ENCODE measurements at regions not wholly inside any gene's neighbourhood (a gene's known extent, or its start where the extent isn't known, plus 50 kb on each side); places are given as distances from the start of the nearest gene placed in this dataset.

GRCh38 chr6:156336733-156337132, 440.4 kb upstream of the ARID1B start:
- WGBS, 2 donors = 91 to 95% methylated on average over 3 of the region's 3 CpGs
- no peak for ATAC-seq (ENCODE audit: insufficient read depth, low FRiP score)
- peaks cover 0 to 11% (median 4%) of the 10 kb centered on the region in 4 donors for H3K9me3 ChIP-seq (ENCODE audit: control insufficient read depth in 4 of 4, insufficient read depth in 3 of 4, low read length in 3 of 4)
- H3K4me3 ChIP-seq = no peak overlapping the region
- H3K4me1 ChIP-seq (ENCODE audit: control insufficient read depth in 5 of 5, insufficient read depth in 5 of 5, low read length in 5 of 5) = no peaks in the 10 kb centered on the region
- H3K9ac ChIP-seq (ENCODE audit: insufficient read depth in 1 of 2, low read length in 2 of 2) = no peak overlapping the region
- no peak for TF ChIP-seq CTCF (IDR thresholded peaks at IDR 0.05; ENCODE audit: control extremely low read depth, extremely low read depth)
- DNase-seq = no peak
- H3K27ac ChIP-seq (ENCODE audit: low read depth in 1 of 2, low read length in 1 of 2) = no peak overlapping the region
- H3K36me3 ChIP-seq (ENCODE audit: control insufficient read depth in 4 of 4, insufficient read depth in 4 of 4, low read length in 4 of 4) = no peaks in the 10 kb centered on the region
- no peaks in the 10 kb centered on the region for H3K27me3 ChIP-seq (ENCODE audit: control insufficient read depth in 3 of 3, insufficient read depth in 3 of 3, low read length in 2 of 3)

- no peak for ATAC-seq (ENCODE audit: insufficient read depth, low FRiP score)
- no peaks in the 10 kb centered on the region for H3K27me3 ChIP-seq (ENCODE audit: control insufficient read depth in 3 of 3, insufficient read depth in 3 of 3, low read length in 2 of 3)
- H3K36me3 ChIP-seq (ENCODE audit: control insufficient read depth in 4 of 4, insufficient read depth in 4 of 4, low read length in 4 of 4) = no peaks in the 10 kb centered on the region
- 65 to 76% methylated on average over 5 of the region's 5 CpGs for WGBS, 2 donors
- no peaks in the 10 kb centered on the region for H3K4me1 ChIP-seq (ENCODE audit: control insufficient read depth in 5 of 5, insufficient read depth in 5 of 5, low read length in 5 of 5)
- H3K4me3 ChIP-seq = no peak overlapping the region
- H3K27ac ChIP-seq (ENCODE audit: low read depth in 1 of 2, low read length in 1 of 2) = no peak overlapping the region
- TF ChIP-seq CTCF (IDR thresholded peaks at IDR 0.05; ENCODE audit: control extremely low read depth, extremely low read depth) = no peak
- H3K9me3 ChIP-seq (ENCODE audit: control insufficient read depth in 4 of 4, insufficient read depth in 3 of 4, low read length in 3 of 4) = peaks cover 0 to 11% (median 4%) of the 10 kb centered on the region in 4 donors
- DNase-seq = no peak
- H3K9ac ChIP-seq (ENCODE audit: insufficient read depth in 1 of 2, low read length in 2 of 2) = no peak overlapping the region
Observed at GRCh38 chr6:156336089-156336488, 441.1 kb upstream of the ARID1B start.

- Histone ChIP-seq H3K4me3 (no peak overlapping the region), H3K9ac (ENCODE audit: insufficient read depth in 1 of 2, low read length in 2 of 2) (no peak overlapping the region), H3K36me3 (ENCODE audit: control insufficient read depth in 4 of 4, insufficient read depth in 4 of 4, low read length in 4 of 4) (no peaks in the 10 kb centered on the region), H3K27ac (ENCODE audit: low read depth in 1 of 2, low read length in 1 of 2) (no peak overlapping the region), H3K27me3 (ENCODE audit: control insufficient read depth in 3 of 3, insufficient read depth in 3 of 3, low read length in 2 of 3) (no peaks in the 10 kb centered on the region), H3K4me1 (ENCODE audit: control insufficient read depth in 5 of 5, insufficient read depth in 5 of 5, low read length in 5 of 5) (no peaks in the 10 kb centered on the region), H3K9me3 (ENCODE audit: control insufficient read depth in 4 of 4, insufficient read depth in 3 of 4, low read length in 3 of 4) (peaks cover 0 to 11% (median 4%) of the 10 kb centered on the region in 4 donors)
- DNase-seq = no peak
- no peak for ATAC-seq (ENCODE audit: insufficient read depth, low FRiP score)
- no peak for TF ChIP-seq CTCF (IDR thresholded peaks at IDR 0.05; ENCODE audit: control extremely low read depth, extremely low read depth)
Observed at GRCh38 chr6:156334966-156335365, 442.2 kb upstream of the ARID1B start.

DNA sequence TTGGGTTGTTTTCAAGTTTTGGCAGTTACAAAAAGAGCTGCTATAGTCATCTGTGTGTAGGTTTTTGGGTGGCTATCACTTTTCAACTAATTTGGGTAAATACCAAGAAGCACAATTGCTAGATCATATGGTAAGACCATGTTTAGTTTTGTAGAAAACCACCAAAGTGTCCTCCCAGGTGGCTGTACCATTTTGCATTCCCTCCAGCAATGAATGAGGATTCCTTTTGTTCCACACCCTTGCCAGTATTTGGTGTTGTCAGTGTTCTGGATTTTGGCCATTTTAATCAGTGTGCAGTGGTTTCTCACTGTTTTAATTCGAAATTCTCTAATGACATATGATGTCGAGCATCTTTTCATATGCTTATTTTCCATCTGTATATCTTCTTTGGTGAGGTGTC, 457.5 kb upstream of the ARID1B start:
- H3K27me3 ChIP-seq (ENCODE audit: control insufficient read depth in 3 of 3, insufficient read depth in 3 of 3, low read length in 2 of 3) = no peaks in the 10 kb centered on the region
- H3K9ac ChIP-seq (ENCODE audit: insufficient read depth in 1 of 2, low read length in 2 of 2) = no peak overlapping the region
- TF ChIP-seq CTCF (IDR thresholded peaks at IDR 0.05; ENCODE audit: control extremely low read depth, extremely low read depth) = no peak
- H3K9me3 ChIP-seq (ENCODE audit: control insufficient read depth in 4 of 4, insufficient read depth in 3 of 4, low read length in 3 of 4) = peaks cover 0 to 2% (median 0%) of the 10 kb centered on the region in 4 donors
- ATAC-seq (ENCODE audit: insufficient read depth, low FRiP score) = no peak
- H3K4me3 ChIP-seq = no peak overlapping the region
- no peak for DNase-seq
- no peak overlapping the region for H3K27ac ChIP-seq (ENCODE audit: low read depth in 1 of 2, low read length in 1 of 2)
- H3K36me3 ChIP-seq (ENCODE audit: control insufficient read depth in 4 of 4, insufficient read depth in 4 of 4, low read length in 4 of 4) = no peaks in the 10 kb centered on the region
- H3K4me1 ChIP-seq (ENCODE audit: control insufficient read depth in 5 of 5, insufficient read depth in 5 of 5, low read length in 5 of 5) = no peaks in the 10 kb centered on the region
- WGBS, 2 donors = 66 to 89% methylated on average over 2 of the region's 2 CpGs
